ENCODE measurements at regions not wholly inside any gene's neighbourhood (a gene's known extent, or its start where the extent isn't known, plus 50 kb on each side); places are given as distances from the start of the nearest gene placed in this dataset.

DNA sequence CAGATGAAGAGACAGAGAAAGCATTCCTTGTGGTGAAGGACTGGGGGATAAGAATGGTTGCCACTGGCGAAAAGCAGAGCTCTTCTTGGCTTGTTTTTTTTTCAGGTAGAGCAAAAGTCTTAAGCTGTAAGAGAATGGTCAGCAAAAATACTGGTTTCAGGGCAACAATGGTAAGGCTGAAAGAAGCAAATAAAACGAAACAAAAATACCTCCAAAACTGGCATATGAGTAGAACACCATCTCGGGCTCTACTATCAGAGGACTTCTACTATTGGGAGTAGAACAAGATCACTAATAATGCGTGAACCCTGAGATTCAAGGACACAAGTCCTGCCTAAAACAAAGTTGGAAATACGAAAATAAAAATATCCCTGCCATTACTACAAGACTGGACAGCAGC is 1823.2 kb upstream of the CDH6 start:
- no peak for DNase-seq

DNA sequence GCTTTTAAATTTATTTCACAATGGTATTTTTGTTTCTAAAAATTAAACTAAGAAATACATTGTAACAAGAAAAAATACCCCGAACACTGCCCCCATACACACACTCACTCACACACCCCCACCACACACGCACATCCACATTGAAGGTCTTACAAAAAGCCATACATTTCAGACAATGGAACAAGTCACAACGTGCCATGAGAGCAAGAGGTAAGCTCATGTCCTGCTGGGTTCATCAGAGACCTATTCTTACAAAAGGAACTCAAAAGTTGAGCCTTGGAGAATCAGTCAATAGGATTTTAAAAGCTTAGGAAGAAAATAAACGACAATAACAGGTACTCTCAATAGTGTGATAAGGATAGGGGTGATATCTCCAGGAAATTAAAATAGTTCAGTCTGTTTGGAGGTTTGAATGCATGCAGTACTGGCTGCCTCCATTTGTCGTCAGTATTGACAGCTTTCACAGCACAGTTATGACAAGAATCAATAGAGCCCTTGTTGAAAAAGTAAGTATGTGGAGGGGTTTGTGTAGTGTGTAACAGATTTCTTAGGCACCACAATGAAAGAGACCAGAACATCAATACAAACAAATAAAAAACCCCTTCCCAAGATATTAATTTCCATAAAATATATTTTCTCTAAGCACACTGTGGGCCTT is 1826.2 kb upstream of the CDH6 start:
- no peak for DNase-seq

- no peak for DNase-seq
Observed at GRCh38 chr5:29351170-29351569, 1842.3 kb upstream of the CDH6 start.

- DNase-seq, result no peak
Observed at GRCh38 chr5:29337030-29337429, 1856.5 kb upstream of the CDH6 start.

DNA sequence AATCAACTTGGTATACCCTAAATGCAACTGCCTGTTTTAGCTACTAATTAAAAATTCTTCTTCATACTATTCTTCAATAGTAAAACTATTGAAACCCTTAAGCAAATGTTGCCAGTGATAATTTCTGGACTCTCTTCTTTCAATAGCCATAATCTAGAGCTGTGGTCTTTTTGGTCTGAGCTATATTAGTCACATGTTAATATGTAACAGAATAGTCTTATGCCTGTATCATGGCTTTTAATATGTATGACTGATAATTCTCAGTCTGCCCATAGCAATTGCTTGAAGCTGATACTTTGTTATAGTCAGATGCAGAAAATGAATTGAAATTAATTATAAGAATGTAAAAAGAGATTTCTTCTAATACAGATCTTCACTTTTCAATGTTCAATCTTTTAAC is 1871.9 kb upstream of the CDH6 start:
- DNase-seq, result no peak

- DNase-seq, result no peak
Observed at GRCh38 chr5:29309359-29309758, 1884.1 kb upstream of the CDH6 start.

DNA sequence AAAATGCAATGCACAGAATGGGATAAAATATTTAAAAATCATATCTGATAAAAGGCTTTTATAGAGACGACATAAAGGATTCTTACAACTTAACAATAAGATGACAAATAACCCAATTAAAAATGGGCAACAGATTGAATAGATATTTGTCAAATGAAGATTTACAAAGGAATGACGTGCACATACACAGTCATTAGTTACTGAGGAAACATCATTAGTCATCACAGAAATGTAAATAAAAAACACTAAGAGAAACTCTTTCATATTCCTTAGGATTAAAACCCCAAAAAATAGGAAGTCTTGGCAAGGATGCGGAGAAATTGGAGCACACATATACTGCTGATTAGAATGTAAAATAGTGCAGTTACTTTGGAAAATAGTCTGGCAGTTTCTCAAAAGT is 1886.0 kb upstream of the CDH6 start:
- no peak for DNase-seq

- DNase-seq, result no peak
Observed at GRCh38 chr5:29304545-29304944, 1888.9 kb upstream of the CDH6 start.

GRCh38 chr5:29296548-29296947 is 1896.9 kb upstream of the CDH6 start:
- no peak for DNase-seq

DNA sequence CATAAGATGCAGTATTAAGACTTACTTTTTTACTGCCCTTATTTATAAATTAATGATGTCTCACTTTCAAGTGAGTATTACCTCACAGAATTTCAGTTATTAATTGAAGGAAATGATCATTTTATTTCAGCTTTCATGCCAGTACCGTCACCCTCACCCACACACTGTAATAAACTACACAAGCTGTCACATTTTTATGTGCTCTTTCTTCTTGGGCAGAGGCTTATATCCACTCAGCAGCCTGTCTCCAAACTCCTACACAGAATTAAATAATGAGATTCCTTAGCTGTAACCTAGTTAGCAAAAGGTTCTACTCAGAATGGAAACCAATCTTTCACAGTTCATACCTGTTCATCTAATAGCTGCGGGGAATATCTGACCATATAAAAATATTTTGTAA is 1915.8 kb upstream of the CDH6 start:
- DNase-seq, result no peak

DNA sequence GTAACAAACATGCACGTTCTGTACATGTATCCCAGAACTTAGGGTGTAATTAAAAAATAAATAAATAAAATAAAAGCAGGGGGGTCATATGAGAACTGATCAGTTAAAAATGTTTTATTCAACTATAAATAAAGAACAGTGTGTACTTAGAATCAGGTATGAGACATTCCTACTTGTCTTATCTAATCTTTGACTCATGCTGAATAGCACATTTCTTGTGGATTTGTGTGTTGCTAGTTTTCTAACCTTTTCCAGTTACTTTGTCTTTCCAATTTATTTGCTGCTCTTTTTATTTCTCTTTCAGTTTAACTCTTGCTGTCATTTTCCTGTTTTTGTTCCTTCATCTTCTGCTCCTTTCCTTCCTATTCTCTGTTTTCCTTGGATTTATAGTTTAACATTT is 1917.1 kb upstream of the CDH6 start:
- DNase-seq, result no peak

GRCh38 chr5:29263915-29264351 is 1929.6 kb upstream of the CDH6 start:
- DNase-seq, result no peak

DNA sequence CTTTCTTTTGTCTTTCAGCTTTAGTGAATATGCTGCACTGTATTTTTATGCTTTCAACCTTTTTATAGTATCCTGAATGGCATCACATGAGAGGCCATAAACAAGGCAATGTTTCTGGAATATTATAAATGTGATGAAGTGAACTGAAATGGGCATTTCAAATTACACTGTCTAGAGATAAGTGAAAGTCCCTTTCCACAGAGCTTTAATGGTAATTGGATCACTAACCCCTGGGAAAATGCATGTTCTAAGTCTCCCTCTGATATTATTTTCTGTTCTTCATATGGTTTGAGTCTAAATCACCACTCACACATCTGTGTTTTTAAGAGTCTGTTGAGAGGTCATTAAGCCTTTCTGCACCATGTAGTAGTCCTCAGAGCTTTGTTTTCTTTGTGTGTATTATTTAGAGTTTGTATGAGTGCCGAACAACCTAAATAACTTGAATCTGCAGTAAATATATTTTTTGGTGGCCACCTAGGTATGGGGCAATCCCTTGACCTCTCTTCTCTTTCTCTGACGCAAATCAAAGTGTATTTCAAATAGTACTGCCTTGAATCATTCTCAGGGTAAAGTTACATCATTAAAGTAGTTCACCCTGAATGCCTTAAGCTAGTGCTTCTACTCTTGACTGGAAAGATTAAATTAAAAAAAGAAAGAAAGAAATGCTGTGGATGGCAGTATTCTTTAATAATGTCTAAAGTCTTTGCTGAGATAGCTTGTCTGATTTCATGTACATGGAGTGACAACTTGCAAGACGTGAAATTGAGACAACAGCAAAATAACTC is 1931.0 kb upstream of the CDH6 start:
- no peak for DNase-seq

- no peak for DNase-seq
Observed at GRCh38 chr5:29261213-29261612, 1932.3 kb upstream of the CDH6 start.

GRCh38 chr5:29252390-29252789 is 1941.1 kb upstream of the CDH6 start:
- no peak for DNase-seq

- DNase-seq, result no peak
Observed at GRCh38 chr5:29247346-29248028, 1946.0 kb upstream of the CDH6 start.

- DNase-seq, result no peak
Observed at GRCh38 chr5:29240379-29240778, 1953.1 kb upstream of the CDH6 start.

DNA sequence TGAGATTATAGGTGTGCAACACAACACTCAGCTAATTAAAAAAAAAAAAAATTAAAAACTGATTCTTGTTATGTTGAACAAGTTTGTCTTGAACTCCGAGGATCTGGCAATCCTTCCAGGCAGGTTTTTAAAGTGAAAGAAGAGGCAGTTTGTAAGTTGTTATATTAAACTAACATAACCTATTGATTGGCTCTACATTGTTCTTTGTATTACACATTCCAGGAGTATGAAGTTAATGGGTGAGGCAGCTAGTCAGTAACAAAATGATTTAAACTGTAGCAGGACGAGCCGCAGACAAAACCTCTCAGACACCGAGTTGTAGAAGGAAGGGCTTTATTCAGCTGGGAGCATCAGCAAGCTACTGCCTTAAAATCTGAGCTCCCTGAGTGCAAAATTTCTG is 1953.9 kb upstream of the CDH6 start:
- no peak for DNase-seq

GRCh38 chr5:29238115-29238514 is 1955.4 kb upstream of the CDH6 start:
- DNase-seq, result no peak

GRCh38 chr5:29231154-29231553 is 1962.3 kb upstream of the CDH6 start:
- DNase-seq, result no peak

GRCh38 chr5:29230591-29230990 is 1962.9 kb upstream of the CDH6 start:
- no peak for DNase-seq

GRCh38 chr5:29229461-29229860 is 1964.0 kb upstream of the CDH6 start:
- DNase-seq, result no peak

GRCh38 chr5:29218138-29218537 is 1975.3 kb upstream of the CDH6 start:
- DNase-seq, result no peak

DNA sequence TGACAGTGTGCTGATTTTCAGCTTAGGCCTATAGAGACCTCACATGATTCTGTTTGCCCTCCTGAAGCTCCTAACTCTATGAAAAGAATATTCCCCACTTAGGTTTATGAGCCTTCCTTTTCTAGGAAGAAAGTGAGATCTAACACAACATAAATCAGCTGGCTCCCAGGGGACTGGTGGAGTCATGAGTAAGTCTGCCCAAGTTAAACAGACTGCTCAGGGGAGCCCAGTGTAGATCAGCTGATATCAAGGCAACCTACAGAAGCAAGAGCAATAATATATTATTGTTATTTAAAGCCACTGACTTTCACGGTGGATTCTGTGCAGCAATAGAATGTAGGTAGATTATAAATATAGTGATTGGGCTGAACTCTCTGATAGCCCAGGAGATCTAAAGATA is 1978.6 kb upstream of the CDH6 start:
- DNase-seq, result no peak

All from stimulated activated naive CD4-positive, alpha-beta T cell (primary cell).